DND-41 (cell line): ENCODE measurements at regions not wholly inside any gene's neighbourhood (a gene's known extent, or its start where the extent isn't known, plus 50 kb on each side); places are given as distances from the start of the nearest gene placed in this dataset.
A peak's percentile ranks its signal among the peaks of the same experiment; 100 is the strongest.

Source experiments
- ATAC-seq: fragments of 200-7000 bp; cut with Tn5 transposase; 3 replicates; pipeline ENCODE4 v1.9.1; 2021; ENCODE audit warnings: low read depth; ENCODE audit not compliant: insufficient read depth
- DNase-seq: peaks from one replicate; pipeline ENCODE4 v3.0.0-alpha.2; 2020
- H2AFZ ChIP-seq: 2 replicates; pipeline ENCODE4 v1.6.0; 2012; ENCODE audit warnings: low read depth, low read length
- H3K27ac ChIP-seq: 2 replicates; pipeline ENCODE4 v1.5.1; 2012; ENCODE audit warnings: low read length, inconsistent platforms
- H3K27me3 ChIP-seq: fragments of 200-600 bp; sonication (generic); 2 replicates; pipeline ENCODE4 v1.6.0; 2012; ENCODE audit warnings: low read length, mild to moderate bottlenecking, inconsistent platforms; ENCODE audit not compliant: insufficient read depth, poor library complexity
- H3K36me3 ChIP-seq: 2 replicates; pipeline ENCODE4 v1.5.1; 2012; ENCODE audit warnings: low read length, inconsistent platforms; ENCODE audit not compliant: insufficient read depth
- H3K4me1 ChIP-seq: 2 replicates; pipeline ENCODE4 v1.5.1; 2012; ENCODE audit warnings: mild to moderate bottlenecking, low read length; ENCODE audit not compliant: insufficient read depth
- H3K4me2 ChIP-seq: 2 replicates; pipeline ENCODE4 v1.6.0; 2012; ENCODE audit warnings: mild to moderate bottlenecking, moderate library complexity, low read length, inconsistent platforms; ENCODE audit not compliant: insufficient read depth
- H3K4me3 ChIP-seq, 2 experiments: fragments of 200-600 bp in 1 of 2; shearing (Covaris generic) in 1 of 2; 2 replicates each; pipeline ENCODE4 v1.5.1; 2012 to 2016; ENCODE audit warnings: inconsistent platforms in 2 of 2, low read length in 2 of 2, mild to moderate bottlenecking in 2 of 2, low read depth in 1 of 2, moderate library complexity in 1 of 2
- H3K79me2 ChIP-seq: 2 replicates; pipeline ENCODE4 v1.6.0; 2012; ENCODE audit warnings: low read length, inconsistent platforms; ENCODE audit not compliant: insufficient read depth
- H3K9ac ChIP-seq: 2 replicates; pipeline ENCODE4 v1.6.0; 2012; ENCODE audit warnings: low read depth, mild to moderate bottlenecking, inconsistent platforms, low read length, moderate library complexity
- H3K9me3 ChIP-seq: 2 replicates; pipeline ENCODE4 v1.5.1; 2012; ENCODE audit warnings: low read length, moderate library complexity, mild to moderate bottlenecking, inconsistent platforms; ENCODE audit not compliant: insufficient read depth, severe bottlenecking
- H4K20me1 ChIP-seq: 2 replicates; pipeline ENCODE4 v1.6.0; 2012; ENCODE audit warnings: low read length; ENCODE audit not compliant: insufficient read depth
- CTCF ChIP-seq: IDR thresholded peaks from 2 replicates; pipeline ENCODE4 v1.5.1; 2012; ENCODE audit warnings: borderline replicate concordance, low read length, moderate library complexity, mild to moderate bottlenecking; ENCODE audit not compliant: poor library complexity, severe bottlenecking; ENCODE audit errors: extremely low read depth
- EZH2 ChIP-seq: IDR thresholded peaks from 3 replicates; pipeline ENCODE4 v1.6.1; 2012; ENCODE audit warnings: borderline replicate concordance, low read depth, mild to moderate bottlenecking, moderate library complexity, low read length, inconsistent platforms; ENCODE audit not compliant: severe bottlenecking

- ATAC-seq (0 out of 3 replicates have a peak, but pooled peaks have one; percentile 57), DNase-seq (peak; percentile 6)
- TF ChIP-seq EZH2 (no peak), CTCF (peak; percentile 74)
These were observed 329.5 kb downstream of the PAX3 start for GRCh38 chr2:221969087-221969829.

GRCh38 chr2:221962186-221962585, 336.6 kb downstream of the PAX3 start:
- Histone ChIP-seq H3K4me1 (no peaks in the 10 kb centered on the region), H3K27ac (no peak overlapping the region), H3K9ac (no peak overlapping the region), H3K4me3 (no peak overlapping the region), H2AFZ (no peak overlapping the region), H3K4me2 (no peak overlapping the region), H4K20me1 (no peaks in the 10 kb centered on the region), H3K9me3 (no peaks in the 10 kb centered on the region), H3K27me3 (no peaks in the 10 kb centered on the region), H3K36me3 (no peaks in the 10 kb centered on the region), H3K79me2 (no peaks in the 10 kb centered on the region)
- DNase-seq, result no peak
- ATAC-seq, result no peak
- TF ChIP-seq CTCF, result no peak
- no peak for TF ChIP-seq EZH2

More at GRCh38 chr2:221969087-221969829, 329.5 kb downstream of the PAX3 start:
- H4K20me1 ChIP-seq, result no peaks in the 10 kb centered on the region; the same call in 1 of the 2 replicates
- H3K4me2 ChIP-seq, result no peak overlapping the region
- no peaks in the 10 kb centered on the region for H3K79me2 ChIP-seq
- H3K27ac ChIP-seq, result no peak overlapping the region
- no peak overlapping the region for H2AFZ ChIP-seq
- H3K27me3 ChIP-seq, result peaks cover 6% of the 10 kb centered on the region
- H3K36me3 ChIP-seq, result no peaks in the 10 kb centered on the region
- no peaks in the 10 kb centered on the region for H3K9me3 ChIP-seq
- H3K4me3 ChIP-seq, result no peak overlapping the region
- no peak overlapping the region for H3K9ac ChIP-seq
- H3K4me1 ChIP-seq, result no peaks in the 10 kb centered on the region

DNA sequence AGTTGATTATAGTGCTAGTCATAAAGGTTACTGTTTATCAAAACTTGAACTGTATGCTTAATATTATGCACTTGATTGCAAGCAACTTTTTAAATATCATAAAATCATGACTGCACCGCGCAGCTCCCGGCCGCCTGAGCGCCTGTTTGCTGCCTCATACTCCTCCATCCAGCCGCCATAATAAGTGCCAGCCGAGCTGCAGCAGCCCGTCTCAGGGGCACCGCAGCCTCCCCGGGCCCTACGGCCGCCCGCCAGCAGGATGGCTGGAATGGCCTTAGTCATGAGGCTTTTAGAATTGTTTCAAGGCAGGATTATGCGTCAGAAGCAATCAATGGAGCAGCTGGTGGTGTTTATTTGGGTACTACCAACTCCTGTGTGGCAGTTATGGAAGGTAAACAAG, 337.2 kb downstream of the PAX3 start:
- no peak for ATAC-seq
- no peak overlapping the region for H3K27ac ChIP-seq
- no peaks in the 10 kb centered on the region for H3K9me3 ChIP-seq
- H3K4me3 ChIP-seq, result no peak overlapping the region
- DNase-seq, result no peak
- H3K79me2 ChIP-seq, result no peaks in the 10 kb centered on the region
- TF ChIP-seq EZH2, result no peak
- no peak for TF ChIP-seq CTCF
- no peak overlapping the region for H3K9ac ChIP-seq
- no peak overlapping the region for H3K4me2 ChIP-seq
- H3K4me1 ChIP-seq, result no peaks in the 10 kb centered on the region
- no peaks in the 10 kb centered on the region for H3K27me3 ChIP-seq
- H2AFZ ChIP-seq, result no peak overlapping the region
- no peaks in the 10 kb centered on the region for H3K36me3 ChIP-seq
- H4K20me1 ChIP-seq, result no peaks in the 10 kb centered on the region
